Ishikawa (cell line): ENCODE measurements at regions not wholly inside any gene's neighbourhood (a gene's known extent, or its start where the extent isn't known, plus 50 kb on each side); places are given as distances from the start of the nearest gene placed in this dataset.

Source experiments
- CEBPB ChIP-seq: IDR thresholded peaks from 2 replicates; pipeline ENCODE4 v1.6.1; 2012
- EGR1 ChIP-seq: IDR thresholded peaks from 2 replicates; pipeline ENCODE4 v1.6.1; 2012
- EP300 ChIP-seq: IDR thresholded peaks from 2 replicates; pipeline ENCODE4 v1.6.1; 2012; ENCODE audit warnings: borderline replicate concordance
- RAD21 ChIP-seq: IDR thresholded peaks from 2 replicates; pipeline ENCODE4 v1.6.1; 2012; ENCODE audit warnings: low read depth
- TAF1 ChIP-seq: IDR thresholded peaks from 2 replicates; pipeline ENCODE4 v1.6.1; 2012; ENCODE audit warnings: low read depth, mild to moderate bottlenecking
- TCF12 ChIP-seq: IDR thresholded peaks from 2 replicates; pipeline ENCODE4 v1.6.1; 2012; ENCODE audit warnings: low read depth
- TEAD4 ChIP-seq: IDR thresholded peaks from 2 replicates; pipeline ENCODE4 v1.6.1; 2012
- YY1 ChIP-seq: IDR thresholded peaks from 2 replicates; pipeline ENCODE4 v1.6.1; 2012; ENCODE audit warnings: low read depth
- TF ChIP-seq, protein P1 (sequence below): IDR thresholded peaks from 2 replicates; pipeline ENCODE4 v1.6.1; 2012; ENCODE audit warnings: low read depth, mild to moderate bottlenecking
- TF ChIP-seq, protein P2 (sequence below): IDR thresholded peaks from 2 replicates; pipeline ENCODE4 v1.6.1; 2012
- TF ChIP-seq, protein P3 (sequence below): IDR thresholded peaks from 2 replicates; pipeline ENCODE4 v1.6.1; 2012

DNA sequence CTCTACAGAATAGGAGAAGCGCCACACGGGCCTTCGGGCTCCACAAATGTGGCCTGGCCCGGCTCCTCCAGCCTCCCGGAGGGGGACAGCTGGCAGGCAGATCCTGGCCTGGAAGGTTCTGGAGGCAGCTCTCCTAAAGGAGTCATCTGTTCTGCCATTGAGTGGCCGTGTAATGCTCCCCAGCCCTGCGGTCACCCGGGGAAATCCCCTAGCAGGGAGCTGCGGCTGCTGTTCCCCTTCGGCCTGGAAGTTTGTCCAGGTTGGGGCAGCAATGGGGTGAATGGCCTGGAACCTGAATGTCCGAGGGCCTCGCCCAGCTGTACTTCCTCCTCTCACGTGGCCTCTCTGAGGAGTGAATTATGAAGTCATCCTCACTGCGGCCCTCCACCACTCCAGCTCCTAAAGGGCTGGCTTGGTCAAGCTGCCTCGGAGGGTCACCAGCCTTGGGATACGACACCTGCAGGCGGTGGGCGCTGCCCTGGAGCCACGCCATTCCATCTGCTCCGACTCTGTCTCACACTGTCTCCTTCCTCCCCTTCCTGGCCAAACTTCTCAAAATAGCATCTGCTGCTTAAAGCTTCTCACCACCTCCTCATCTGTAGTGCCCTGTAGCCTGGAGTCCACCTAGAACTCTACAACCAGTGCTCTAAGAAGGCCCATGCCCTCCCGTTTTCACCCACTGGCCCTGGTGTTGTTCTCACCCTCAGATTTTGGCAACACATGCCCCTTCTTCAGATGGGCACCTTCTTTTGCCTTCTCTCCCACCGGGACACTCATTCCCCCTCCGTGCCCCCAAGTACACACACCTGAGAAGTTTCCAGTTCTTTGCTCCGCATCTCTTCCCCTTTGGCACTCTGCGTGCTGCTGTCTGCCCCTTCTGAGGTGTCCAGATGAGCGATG lies 54.4 kb upstream of the TMPRSS2 start:
- TF ChIP-seq TAF1 (no peak), EGR1 (no peak), RAD21 (no peak), TCF12 (no peak), CEBPB (no peak), EP300 (no peak), YY1 (no peak), TEAD4 (no peak)
- TF ChIP-seq, protein P1, sequence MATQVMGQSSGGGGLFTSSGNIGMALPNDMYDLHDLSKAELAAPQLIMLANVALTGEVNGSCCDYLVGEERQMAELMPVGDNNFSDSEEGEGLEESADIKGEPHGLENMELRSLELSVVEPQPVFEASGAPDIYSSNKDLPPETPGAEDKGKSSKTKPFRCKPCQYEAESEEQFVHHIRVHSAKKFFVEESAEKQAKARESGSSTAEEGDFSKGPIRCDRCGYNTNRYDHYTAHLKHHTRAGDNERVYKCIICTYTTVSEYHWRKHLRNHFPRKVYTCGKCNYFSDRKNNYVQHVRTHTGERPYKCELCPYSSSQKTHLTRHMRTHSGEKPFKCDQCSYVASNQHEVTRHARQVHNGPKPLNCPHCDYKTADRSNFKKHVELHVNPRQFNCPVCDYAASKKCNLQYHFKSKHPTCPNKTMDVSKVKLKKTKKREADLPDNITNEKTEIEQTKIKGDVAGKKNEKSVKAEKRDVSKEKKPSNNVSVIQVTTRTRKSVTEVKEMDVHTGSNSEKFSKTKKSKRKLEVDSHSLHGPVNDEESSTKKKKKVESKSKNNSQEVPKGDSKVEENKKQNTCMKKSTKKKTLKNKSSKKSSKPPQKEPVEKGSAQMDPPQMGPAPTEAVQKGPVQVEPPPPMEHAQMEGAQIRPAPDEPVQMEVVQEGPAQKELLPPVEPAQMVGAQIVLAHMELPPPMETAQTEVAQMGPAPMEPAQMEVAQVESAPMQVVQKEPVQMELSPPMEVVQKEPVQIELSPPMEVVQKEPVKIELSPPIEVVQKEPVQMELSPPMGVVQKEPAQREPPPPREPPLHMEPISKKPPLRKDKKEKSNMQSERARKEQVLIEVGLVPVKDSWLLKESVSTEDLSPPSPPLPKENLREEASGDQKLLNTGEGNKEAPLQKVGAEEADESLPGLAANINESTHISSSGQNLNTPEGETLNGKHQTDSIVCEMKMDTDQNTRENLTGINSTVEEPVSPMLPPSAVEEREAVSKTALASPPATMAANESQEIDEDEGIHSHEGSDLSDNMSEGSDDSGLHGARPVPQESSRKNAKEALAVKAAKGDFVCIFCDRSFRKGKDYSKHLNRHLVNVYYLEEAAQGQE = no peak
- TF ChIP-seq, protein P2, sequence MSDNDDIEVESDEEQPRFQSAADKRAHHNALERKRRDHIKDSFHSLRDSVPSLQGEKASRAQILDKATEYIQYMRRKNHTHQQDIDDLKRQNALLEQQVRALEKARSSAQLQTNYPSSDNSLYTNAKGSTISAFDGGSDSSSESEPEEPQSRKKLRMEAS = no peak
- TF ChIP-seq, protein P3, sequence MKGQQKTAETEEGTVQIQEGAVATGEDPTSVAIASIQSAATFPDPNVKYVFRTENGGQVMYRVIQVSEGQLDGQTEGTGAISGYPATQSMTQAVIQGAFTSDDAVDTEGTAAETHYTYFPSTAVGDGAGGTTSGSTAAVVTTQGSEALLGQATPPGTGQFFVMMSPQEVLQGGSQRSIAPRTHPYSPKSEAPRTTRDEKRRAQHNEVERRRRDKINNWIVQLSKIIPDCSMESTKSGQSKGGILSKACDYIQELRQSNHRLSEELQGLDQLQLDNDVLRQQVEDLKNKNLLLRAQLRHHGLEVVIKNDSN = no peak
